K562 (cell line): ENCODE measurements at regions not wholly inside any gene's neighbourhood (a gene's known extent, or its start where the extent isn't known, plus 50 kb on each side); places are given as distances from the start of the nearest gene placed in this dataset.
A peak's percentile ranks its signal among the peaks of the same experiment; 100 is the strongest.

Source experiments
- ATAC-seq: fragments of 200-7000 bp; cut with Tn5 transposase; 3 replicates; pipeline ENCODE4 v1.9.1; 2020; ENCODE audit warnings: moderate library complexity
- BruUV-seq: library from RNA; stranded (reverse); fragments of 400-500 nt; replicated peaks from 2 replicates; lab custom pipeline; 2021; lab: Mats Ljungman, UMichigan
- CTCF ChIA-PET: fragments of 300-600 bp; formaldehyde crosslinking; extraction: SDS; loops from one replicate; lab custom pipeline; 2021; ENCODE audit warnings: low intra/inter-chr PET ratio; lab: Yijun Ruan, JAX
- POLR2A ChIA-PET: fragments of 300-600, 350-650 bp; sonication (Branson Sonifier 250); formaldehyde crosslinking; extraction: SDS; loops from one replicate; lab custom pipeline; 2021; ENCODE audit warnings: antibody characterized with exemption, inconsistent platforms; lab: Yijun Ruan, JAX
- DNase-seq, 4 experiments: peaks; one replicate each; pipeline versions ENCODE4 v3.0.0 to v3.0.0-alpha.2; 2011 to 2018; ENCODE audit warnings: low spot score in 3 of 4, mixed read lengths in 3 of 4; ENCODE audit errors: extremely low read depth in 1 of 4
- FAIRE-seq: peaks from 2 replicates; lab custom pipeline; 2011; peaks lifted over from hg19 to GRCh38; lab: Jason Lieb, UNC
- H2AFZ ChIP-seq: 2 replicates; pipeline ENCODE4 v1.6.0; 2011; ENCODE audit warnings: low read depth, low read length, control low read depth, inconsistent platforms
- H3K27ac ChIP-seq: fragments of 200-600 bp; 3 replicates; pipeline ENCODE4 v1.8.0; 2011; ENCODE audit warnings: low read depth, mild to moderate bottlenecking, control low read depth, inconsistent platforms, low read length, moderate library complexity, mixed read lengths; ENCODE audit errors: extremely low read depth
- H3K27me3 ChIP-seq, 2 experiments: fragments of 300-600 bp in 1 of 2; 2 replicates in 1 of 2; 3 replicates in 1 of 2; pipeline versions ENCODE4 v1.6.0 to v1.8.0; 2011; ENCODE audit warnings: inconsistent platforms in 2 of 2, low read length in 2 of 2, mild to moderate bottlenecking in 1 of 2, mixed read lengths in 1 of 2, moderate library complexity in 1 of 2; ENCODE audit not compliant: control insufficient read depth in 2 of 2, insufficient read depth in 2 of 2
- H3K36me3 ChIP-seq: fragments of 300-600 bp; 3 replicates; pipeline ENCODE4 v1.8.0; 2011; ENCODE audit warnings: mild to moderate bottlenecking, low read length, inconsistent platforms; ENCODE audit not compliant: control insufficient read depth, insufficient read depth
- H3K4me1 ChIP-seq, 2 experiments: fragments of 200-600 bp in 1 of 2; replicated peaks in 1 of 2; 2 replicates in 1 of 2; 3 replicates in 1 of 2; pipeline versions ENCODE4 v1.5.1 to v1.8.0; 2011; ENCODE audit warnings: inconsistent platforms in 2 of 2, low read length in 2 of 2, mild to moderate bottlenecking in 1 of 2, mixed read lengths in 1 of 2, moderate library complexity in 1 of 2; ENCODE audit not compliant: control insufficient read depth in 2 of 2, insufficient read depth in 2 of 2
- H3K4me2 ChIP-seq: 2 replicates; pipeline ENCODE4 v1.6.1; 2011; ENCODE audit warnings: low read length, control low read depth, inconsistent platforms, mixed read lengths; ENCODE audit not compliant: insufficient read depth
- H3K4me3 ChIP-seq: fragments of 200-600 bp; sonication (generic), shearing (Covaris generic); 2 replicates; pipeline ENCODE4 v1.5.1; 2016; ENCODE audit warnings: control low read depth, inconsistent platforms
- H3K79me2 ChIP-seq: fragments of 200-600 bp; 3 replicates; pipeline ENCODE4 v1.8.0; 2011; ENCODE audit warnings: low read length, inconsistent platforms; ENCODE audit not compliant: control insufficient read depth, insufficient read depth
- H3K9ac ChIP-seq, 2 experiments: 2 replicates each; pipeline versions ENCODE4 v1.6.0 to v1.6.1; 2011; ENCODE audit warnings: low read depth in 2 of 2, low read length in 2 of 2, control low read depth in 1 of 2, inconsistent platforms in 1 of 2, mild to moderate bottlenecking in 1 of 2, mixed read lengths in 1 of 2; ENCODE audit not compliant: insufficient read depth in 1 of 2
- H3K9me1 ChIP-seq: one replicate; pipeline ENCODE4 v1.6.0; 2011; ENCODE audit warnings: inconsistent platforms, mild to moderate bottlenecking, low read length, moderate library complexity; ENCODE audit not compliant: control insufficient read depth, insufficient read depth
- H3K9me3 ChIP-seq: replicated peaks from 2 replicates; pipeline ENCODE4 v1.5.1; 2011; ENCODE audit warnings: low read depth, low read length, inconsistent platforms; ENCODE audit not compliant: control insufficient read depth, insufficient read depth
- H4K20me1 ChIP-seq: replicated peaks from 2 replicates; pipeline ENCODE4 v1.6.1; 2011; ENCODE audit warnings: low read length, inconsistent platforms, mixed read lengths; ENCODE audit not compliant: control insufficient read depth, insufficient read depth
- CBFB ChIP-seq: sonication (generic); formaldehyde crosslinking; IDR thresholded peaks from 2 replicates; pipeline ENCODE4 v1.4.0; 2020; ENCODE audit warnings: mild to moderate bottlenecking, missing genetic modification reagents
- CEBPG ChIP-seq, 3 experiments: fragments of 200-800 bp in 1 of 3; sonication (Bioruptor generic) in 1 of 3; sonication (generic) in 1 of 3; formaldehyde crosslinking in 1 of 3; IDR thresholded peaks in 2 of 3; conservative IDR thresholded peaks in 1 of 3; 2 replicates each; pipeline versions ENCODE4 v1.6.1 to v1.8.0; 2016 to 2022; ENCODE audit warnings: missing compliant biosample characterization in 2 of 3, missing genetic modification characterization in 2 of 3, mild to moderate bottlenecking in 1 of 3, missing genetic modification reagents in 1 of 3
- DNMT1 ChIP-seq: fragments of 450-650 bp; IDR thresholded peaks from 2 replicates; pipeline ENCODE4 v1.6.1; 2016; ENCODE audit warnings: antibody characterized with exemption, mild to moderate bottlenecking
- ILF3 ChIP-seq: fragments of 450-650 bp; IDR thresholded peaks from 2 replicates; pipeline ENCODE4 v1.6.1; 2018; ENCODE audit warnings: antibody characterized with exemption, mild to moderate bottlenecking, moderate library complexity, borderline replicate concordance
- JUN ChIP-seq, 2 experiments: sonication (generic) in 1 of 2; formaldehyde crosslinking in 1 of 2; IDR thresholded peaks; 2 replicates each; pipeline versions ENCODE4 v1.6.1 to v1.8.0; 2012 to 2022; ENCODE audit warnings: borderline replicate concordance in 2 of 2, mild to moderate bottlenecking in 2 of 2, improper control_type of control experiment in 1 of 2, low read depth in 1 of 2, low read length in 1 of 2, missing genetic modification reagents in 1 of 2
- MCM7 ChIP-seq, 2 experiments: fragments of 450-650 bp; IDR thresholded peaks; 2 replicates each; pipeline ENCODE4 v1.6.1; 2016 to 2018
- NR2C1 ChIP-seq, 2 experiments: fragments of 450-650 bp; IDR thresholded peaks; 2 replicates each; pipeline ENCODE4 v1.6.1; 2017; ENCODE audit warnings: mild to moderate bottlenecking in 2 of 2, antibody characterized with exemption in 1 of 2, inconsistent platforms in 1 of 2, missing compliant biosample characterization in 1 of 2, missing genetic modification characterization in 1 of 2
- PYGO2 ChIP-seq: fragments of 450-650 bp; IDR thresholded peaks from 2 replicates; pipeline ENCODE4 v1.6.1; 2016; ENCODE audit warnings: mild to moderate bottlenecking, missing genetic modification characterization, moderate library complexity, missing compliant biosample characterization
- RBM14 ChIP-seq: fragments of 200-400 bp; formaldehyde crosslinking; IDR thresholded peaks from 2 replicates; pipeline ENCODE4 v1.6.1; 2018; ENCODE audit warnings: low read depth, mild to moderate bottlenecking, low read length, moderate library complexity, borderline replicate concordance; ENCODE audit not compliant: insufficient read depth
- TEAD4 ChIP-seq, 2 experiments: sonication (generic) in 1 of 2; formaldehyde crosslinking in 1 of 2; IDR thresholded peaks; 2 replicates each; pipeline versions ENCODE4 v1.6.1 to v1.8.0; 2012 to 2022; ENCODE audit warnings: borderline replicate concordance in 1 of 2, inconsistent platforms in 1 of 2, low read length in 1 of 2, mild to moderate bottlenecking in 1 of 2, missing genetic modification reagents in 1 of 2
- XRCC5 ChIP-seq: fragments of 200-400 bp; formaldehyde crosslinking; IDR thresholded peaks from 2 replicates; pipeline ENCODE4 v1.6.1; 2017; ENCODE audit warnings: low read depth, mild to moderate bottlenecking, low read length
- ZNF239 ChIP-seq: fragments of 250-450 bp; sonication (Bioruptor Pico); IDR thresholded peaks from 2 replicates; pipeline ENCODE4 v1.4.0; 2020; ENCODE audit warnings: mild to moderate bottlenecking
- ZNF263 ChIP-seq: sonication (generic); formaldehyde crosslinking; IDR thresholded peaks from 2 replicates; pipeline ENCODE4 v1.8.0; 2022; ENCODE audit warnings: mild to moderate bottlenecking, missing genetic modification reagents, borderline replicate concordance
- ZNF764 ChIP-seq: fragments of 250-450 bp; sonication (Bioruptor Pico); IDR thresholded peaks from 2 replicates; pipeline ENCODE4 v1.4.0; 2020; ENCODE audit warnings: low read depth, mild to moderate bottlenecking, moderate library complexity
- WGBS: fragments of 100-300 bp; shearing (Covaris generic); methylation state at CpG from one replicate; pipeline ENCODE4 v1.1.6; 2016; ENCODE audit warnings: low coverage, mixed read lengths; ENCODE audit not compliant: insufficient coverage; ENCODE audit errors: missing lambda C conversion rate; 5-methylcytosine and 5-hydroxymethylcytosine counted together
- in situ Hi-C: fragments of 300-500 bp; cut with MboI; formaldehyde crosslinking; loops from 4 replicates; pipeline ENCODE4 v1.15.0; 2018; ENCODE audit warnings: inconsistent platforms, mixed read lengths
- intact Hi-C: fragments of 100-400 bp; cut with micrococcal nuclease; formaldehyde crosslinking; loops from 2 replicates; pipeline ENCODE4 v1.14.2; 2022
- TF ChIP-seq, protein P1 (sequence below): fragments of 450-650 bp; IDR thresholded peaks from 2 replicates; pipeline ENCODE4 v1.6.1; 2016; ENCODE audit warnings: borderline replicate concordance

DNA sequence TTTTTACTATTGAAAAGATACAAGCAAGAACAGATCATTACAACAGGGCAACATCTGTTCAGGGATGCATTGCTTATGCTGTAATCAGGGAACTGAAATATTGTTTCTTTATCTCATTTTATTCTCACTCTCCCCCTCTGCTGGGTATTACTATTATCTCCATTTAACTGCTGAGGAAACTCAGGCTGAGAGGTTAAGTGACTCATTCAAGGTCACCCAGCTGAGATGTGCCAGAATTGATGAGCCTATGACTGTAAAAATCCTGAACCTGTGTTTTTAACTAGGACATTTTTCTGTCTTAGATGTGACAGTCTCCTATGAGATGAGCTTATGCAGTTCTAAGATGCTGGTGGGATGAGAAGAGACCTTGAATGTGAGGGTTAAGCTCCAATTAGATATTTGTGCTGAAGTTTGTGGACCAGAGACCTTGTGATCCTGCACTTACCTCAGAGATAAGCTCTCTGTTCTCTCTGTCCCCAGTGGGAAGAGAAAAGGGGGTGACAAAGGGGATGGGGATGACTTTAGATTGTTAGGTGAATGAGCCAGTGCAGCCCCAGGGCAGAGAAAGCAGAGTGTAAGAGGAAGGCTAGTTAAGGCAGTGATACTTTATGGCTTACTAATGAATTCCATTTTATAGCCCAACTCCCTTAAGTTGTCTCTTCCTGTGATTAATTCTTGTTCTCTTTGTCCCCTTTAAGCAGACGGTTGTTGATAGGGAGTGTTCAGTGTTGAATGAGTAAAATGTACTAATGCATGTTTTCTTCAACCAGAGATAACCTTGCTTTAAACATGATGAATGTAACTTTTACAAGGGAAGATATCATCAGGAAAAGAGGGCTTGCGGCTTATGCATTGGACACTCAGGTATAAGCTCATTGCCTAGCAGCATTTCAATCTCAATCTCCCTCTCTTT lies 111.4 kb downstream of the HLX start:
- Histone ChIP-seq H3K9me1 (no peaks in the 10 kb centered on the region), H4K20me1 (no peaks in the 10 kb centered on the region), H2AFZ (no peak overlapping the region), H3K4me1 (no peaks in the 10 kb centered on the region; a peak in 1 of 5 replicates), H3K27ac (no peak overlapping the region), H3K36me3 (no peaks in the 10 kb centered on the region), H3K27me3 (no peaks in the 10 kb centered on the region), H3K9me3 (no peaks in the 10 kb centered on the region), H3K79me2 (no peaks in the 10 kb centered on the region), H3K4me2 (no peak overlapping the region), H3K4me3 (no peak overlapping the region), H3K9ac (no peak overlapping the region)
- ChIA-PET POLR2A (no interaction called here), CTCF (no interaction called here)
- in situ Hi-C loops (no loop called here), intact Hi-C loops (loop anchor here (5.0 kb wide), 1 partner anchor 212 kb away; no protein-coding TSS in a partner anchor)
- WGBS: 0% methylated on average over 2 of the region's 2 CpGs
- DNase-seq (peak; percentile 27 to 63 (median 32)), FAIRE-seq (no peak), ATAC-seq (peak; percentile 69)
- BruUV-seq: no TSS peak
- TF ChIP-seq JUN (IDR thresholded peaks at IDR 0.05; ENCODE audit: borderline replicate concordance, low read depth, low read length) (0 out of 2 replicates have a peak, but pooled peaks have one; percentile 38), JUN (CRISPR knock-in tag; IDR thresholded peaks at IDR 0.05; ENCODE audit: borderline replicate concordance) (no peak), PYGO2 (tag) (no peak), CBFB (CRISPR knock-in tag) (no peak), NR2C1 (IDR thresholded peaks at IDR 0.05) (no peak), NR2C1 (tag; IDR thresholded peaks at IDR 0.05) (no peak), DNMT1 (no peak), ZNF263 (no peak), ZNF239 (CRISPR knock-in tag) (no peak), TEAD4 (IDR thresholded peaks at IDR 0.05; ENCODE audit: low read length) (peak; percentile 48; the same call in 1 of the 2 replicates), TEAD4 (CRISPR knock-in tag; IDR thresholded peaks at IDR 0.05; ENCODE audit: borderline replicate concordance) (no peak), RBM14 (no peak), MCM7 (IDR thresholded peaks at IDR 0.05) (no peak), ZNF764 (CRISPR knock-in tag) (no peak), CEBPG (CRISPR knock-in tag; IDR thresholded peaks at IDR 0.05) (no peak), CEBPG (tag; conservative IDR thresholded peaks at IDR 0.05 in 1 of 2, IDR thresholded peaks at IDR 0.05 in 1 of 2) (no peak), XRCC5 (no peak), ILF3 (no peak)
- TF ChIP-seq, protein P1, sequence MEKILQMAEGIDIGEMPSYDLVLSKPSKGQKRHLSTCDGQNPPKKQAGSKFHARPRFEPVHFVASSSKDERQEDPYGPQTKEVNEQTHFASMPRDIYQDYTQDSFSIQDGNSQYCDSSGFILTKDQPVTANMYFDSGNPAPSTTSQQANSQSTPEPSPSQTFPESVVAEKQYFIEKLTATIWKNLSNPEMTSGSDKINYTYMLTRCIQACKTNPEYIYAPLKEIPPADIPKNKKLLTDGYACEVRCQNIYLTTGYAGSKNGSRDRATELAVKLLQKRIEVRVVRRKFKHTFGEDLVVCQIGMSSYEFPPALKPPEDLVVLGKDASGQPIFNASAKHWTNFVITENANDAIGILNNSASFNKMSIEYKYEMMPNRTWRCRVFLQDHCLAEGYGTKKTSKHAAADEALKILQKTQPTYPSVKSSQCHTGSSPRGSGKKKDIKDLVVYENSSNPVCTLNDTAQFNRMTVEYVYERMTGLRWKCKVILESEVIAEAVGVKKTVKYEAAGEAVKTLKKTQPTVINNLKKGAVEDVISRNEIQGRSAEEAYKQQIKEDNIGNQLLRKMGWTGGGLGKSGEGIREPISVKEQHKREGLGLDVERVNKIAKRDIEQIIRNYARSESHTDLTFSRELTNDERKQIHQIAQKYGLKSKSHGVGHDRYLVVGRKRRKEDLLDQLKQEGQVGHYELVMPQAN: no peak
